Activated CD4-positive, alpha-beta T cell treated with anti-CD3 and anti-CD28 coated beads, Interleukin-2, amount 50 U/mL, for 16 hours (primary cell): ENCODE measurements at regions not wholly inside any gene's neighbourhood (a gene's known extent, or its start where the extent isn't known, plus 50 kb on each side); places are given as distances from the start of the nearest gene placed in this dataset.
"Not testable (repeated sequence)": the region's sequence is repeated elsewhere in the genome, so short reads cannot be mapped to it uniquely, and the experiment has no call there.

ENCODE experiments used
- DNase-seq: peaks from one replicate; pipeline ENCODE4 v3.0.0-alpha.2; 2020

DNA sequence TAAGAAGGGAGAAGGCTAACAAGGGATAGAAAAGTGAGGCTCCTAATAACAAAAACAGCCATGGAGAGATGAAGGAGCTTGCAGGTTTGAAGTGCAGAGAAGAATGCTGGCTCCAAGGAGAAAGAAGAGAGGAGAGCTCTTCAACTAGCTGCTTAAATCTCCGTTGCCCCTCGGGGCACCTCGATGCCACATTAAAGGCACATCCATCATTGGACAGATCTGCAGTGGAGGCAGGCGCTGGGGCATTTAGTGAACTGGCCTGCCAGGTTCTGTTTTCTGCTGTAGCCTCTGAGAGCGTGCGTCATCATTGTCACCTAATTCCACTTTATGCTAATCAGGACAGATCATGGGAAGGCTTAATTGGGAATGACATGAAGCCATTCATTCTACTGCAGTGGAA, 1426.2 kb upstream of the WWC1 start:
- DNase-seq, result no peak

DNA sequence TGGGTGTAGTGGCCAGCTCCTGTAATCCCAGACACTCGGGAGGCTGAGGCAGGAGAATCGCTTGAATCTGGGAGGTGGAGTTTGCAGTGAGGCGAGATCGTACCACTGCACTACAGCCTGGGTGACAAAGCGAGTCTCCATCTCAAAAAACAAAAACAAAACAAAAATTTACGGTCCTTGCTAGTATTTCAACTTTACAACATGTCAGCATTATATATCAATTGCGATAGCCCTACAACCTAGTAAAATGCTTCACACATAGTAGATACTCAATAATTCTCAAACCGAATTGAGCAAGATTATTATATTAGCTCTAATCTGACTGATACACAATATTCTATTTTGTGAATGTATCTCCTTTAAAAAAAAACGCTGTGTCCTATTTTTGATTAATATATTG, 1411.0 kb upstream of the WWC1 start:
- DNase-seq, result no peak

DNA sequence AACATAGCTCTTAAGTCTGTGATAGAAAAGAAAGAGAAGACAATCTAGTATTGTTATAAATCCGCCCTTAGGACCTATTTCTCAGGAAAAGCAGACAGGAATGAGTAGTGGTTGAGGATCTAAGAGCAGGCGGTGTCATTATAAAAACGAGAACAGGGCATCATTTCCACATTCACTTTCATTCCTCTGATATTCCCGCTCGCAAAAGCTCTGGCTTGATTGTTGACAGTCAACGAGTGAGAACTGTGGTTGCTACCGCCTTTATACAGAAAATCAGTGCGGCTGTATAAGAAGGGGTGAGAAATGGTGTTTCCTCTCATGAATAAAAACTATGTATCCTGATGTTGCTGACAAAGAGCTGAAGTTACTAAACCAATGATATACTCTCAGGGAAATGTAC, 1409.6 kb upstream of the WWC1 start:
- DNase-seq, result no peak

- peak; percentile 5 for DNase-seq
Observed at GRCh38 chr5:166883016-166883415, 1408.4 kb upstream of the WWC1 start.

GRCh38 chr5:166898166-166898565, 1393.3 kb upstream of the WWC1 start:
- DNase-seq, result no peak

GRCh38 chr5:166899343-166899742, 1392.1 kb upstream of the WWC1 start:
- DNase-seq, result no peak

GRCh38 chr5:166904571-166904970, 1386.9 kb upstream of the WWC1 start:
- DNase-seq, result no peak

- no peak for DNase-seq
Observed at GRCh38 chr5:166906991-166907713, 1384.3 kb upstream of the WWC1 start.

GRCh38 chr5:166909040-166909439, 1382.4 kb upstream of the WWC1 start:
- DNase-seq, result no peak

DNA sequence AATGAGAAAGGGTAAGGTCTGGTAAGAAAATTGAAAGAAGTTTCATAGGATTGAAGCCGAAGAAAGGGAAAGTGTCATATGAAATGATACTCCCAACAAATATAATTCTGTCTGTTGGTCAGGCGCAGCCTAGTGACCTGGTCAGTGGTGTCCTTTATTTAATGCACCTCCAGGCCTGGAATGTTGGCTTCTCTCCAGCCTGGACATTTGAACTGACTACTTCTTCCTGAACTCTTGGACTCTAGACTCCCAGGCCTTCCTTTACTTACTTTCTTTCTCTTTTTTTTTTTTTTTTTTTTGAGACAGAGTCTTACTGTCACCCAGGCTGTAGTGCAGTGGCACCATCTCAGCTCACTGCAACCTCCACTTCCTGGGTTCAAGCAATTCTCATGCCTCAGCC, 1381.5 kb upstream of the WWC1 start:
- DNase-seq, result no peak

DNA sequence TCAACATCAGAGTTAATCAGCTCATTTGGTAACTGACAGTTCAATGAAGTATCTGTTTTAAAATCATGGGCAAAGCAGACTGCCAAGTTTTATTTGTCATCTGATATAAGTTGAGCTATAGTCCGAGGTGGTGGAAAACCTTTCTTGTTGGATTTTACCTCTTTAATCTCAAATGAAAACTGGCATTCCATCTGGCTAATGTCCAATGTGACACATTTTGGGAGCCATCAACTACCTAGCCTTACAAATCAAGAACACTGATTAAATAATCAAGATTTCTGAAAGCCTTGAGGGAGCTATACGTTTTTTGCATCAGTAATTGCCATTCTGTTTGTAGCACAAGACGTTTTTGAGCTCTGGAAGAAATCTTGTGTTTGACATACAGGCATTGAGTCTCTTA, 1380.5 kb upstream of the WWC1 start:
- no peak for DNase-seq

- no peak for DNase-seq
Observed at GRCh38 chr5:166916021-166916420, 1375.4 kb upstream of the WWC1 start.

GRCh38 chr5:166926138-166926537, 1365.3 kb upstream of the WWC1 start:
- DNase-seq, result no peak

DNA sequence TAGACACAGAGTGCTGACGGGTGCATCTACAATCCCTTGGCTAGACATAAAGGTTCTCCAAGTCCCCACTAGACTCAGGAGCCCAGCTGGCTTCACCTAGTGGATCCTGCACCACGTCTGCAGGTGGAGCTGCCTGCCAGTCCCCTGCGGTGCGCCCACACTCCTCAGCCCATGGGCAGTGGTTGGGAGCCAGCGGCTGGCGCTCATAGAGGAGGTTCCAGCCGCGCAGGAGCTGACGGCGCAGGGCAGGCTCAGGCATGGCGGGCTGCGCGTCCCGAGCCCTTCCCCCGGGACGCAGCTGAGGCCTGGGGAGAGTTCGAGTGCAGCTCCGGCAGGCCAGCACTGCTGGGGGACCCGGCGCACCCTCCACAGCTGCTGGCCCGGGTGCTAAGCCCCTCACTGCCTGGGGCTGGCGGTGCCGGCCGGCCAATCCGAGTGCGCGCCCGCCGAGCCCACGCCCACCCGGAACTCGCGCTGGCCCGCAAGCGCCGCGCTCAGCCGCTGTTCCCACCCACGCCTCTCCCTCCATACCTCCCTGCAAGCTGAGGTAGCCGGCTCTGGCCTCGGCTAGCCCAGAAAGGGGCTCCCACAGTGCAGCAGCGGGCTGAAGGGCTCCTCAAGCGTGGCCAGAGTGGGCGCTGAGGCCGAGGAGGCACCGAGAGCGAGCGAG, 1364.5 kb upstream of the WWC1 start:
- DNase-seq, result not testable (repeated sequence)

- no peak for DNase-seq
Observed at GRCh38 chr5:166936351-166936750, 1355.1 kb upstream of the WWC1 start.

GRCh38 chr5:166938071-166938470, 1353.4 kb upstream of the WWC1 start:
- DNase-seq, result no peak

DNA sequence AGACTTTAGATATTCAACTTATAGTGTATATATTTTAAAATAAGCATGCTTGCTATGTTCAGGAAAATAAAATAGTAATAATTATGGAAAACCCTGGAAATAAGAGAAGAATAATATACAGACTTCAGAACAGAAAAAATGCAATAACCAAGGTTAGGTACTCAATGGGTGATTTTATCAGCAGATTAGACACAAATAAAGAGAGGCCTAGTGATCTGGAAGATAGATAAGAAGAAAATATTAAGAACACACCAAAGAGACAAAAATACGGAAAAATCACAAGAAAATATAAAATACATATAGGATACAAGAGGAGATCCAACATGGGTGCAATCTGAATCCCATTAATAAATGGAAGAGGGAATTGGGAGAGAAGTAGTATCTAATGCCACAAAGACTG, 1348.5 kb upstream of the WWC1 start:
- DNase-seq, result no peak

- DNase-seq, result no peak
Observed at GRCh38 chr5:166947045-166947444, 1344.4 kb upstream of the WWC1 start.

- DNase-seq, result no peak
Observed at GRCh38 chr5:166948679-166949078, 1342.8 kb upstream of the WWC1 start.

- no peak for DNase-seq
Observed at GRCh38 chr5:166952048-166952447, 1339.4 kb upstream of the WWC1 start.

GRCh38 chr5:166957782-166958181, 1333.7 kb upstream of the WWC1 start:
- no peak for DNase-seq

DNA sequence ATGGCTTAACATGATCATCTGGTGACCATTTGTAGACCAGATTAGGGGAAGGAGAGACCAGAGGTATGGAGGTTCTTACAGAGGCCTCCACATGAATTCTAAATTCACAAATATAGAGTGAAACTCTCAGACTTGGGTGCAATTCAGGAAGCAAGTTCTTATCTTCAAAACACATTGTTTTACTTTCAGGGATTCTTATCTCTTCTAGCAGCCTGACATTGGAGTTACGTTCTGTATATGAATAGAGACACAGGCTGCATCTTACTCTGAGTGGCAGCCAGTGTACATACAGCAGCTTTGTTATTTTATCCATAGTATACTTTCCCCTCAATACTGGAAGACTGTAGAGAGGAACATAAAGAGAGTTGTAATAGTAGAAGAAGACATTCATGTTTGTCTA, 1331.7 kb upstream of the WWC1 start:
- DNase-seq, result no peak

- DNase-seq, result no peak
Observed at GRCh38 chr5:166961028-166961427, 1330.4 kb upstream of the WWC1 start.

- no peak for DNase-seq
Observed at GRCh38 chr5:166961913-166962312, 1329.5 kb upstream of the WWC1 start.

GRCh38 chr5:166962461-166962860, 1329.0 kb upstream of the WWC1 start:
- no peak for DNase-seq
